Nephron (organoid): ENCODE measurements at regions not wholly inside any gene's neighbourhood (a gene's known extent, or its start where the extent isn't known, plus 50 kb on each side); places are given as distances from the start of the nearest gene placed in this dataset.
"Not testable (repeated sequence)": the region's sequence is repeated elsewhere in the genome, so short reads cannot be mapped to it uniquely, and the experiment has no call there.

Experiments
- H3K27ac Mint-ChIP-seq, 3 experiments: 2 replicates each; pipeline ENCODE4 v1.8.0; 2020; ENCODE audit warnings: mixed read lengths in 3 of 3, mild to moderate bottlenecking in 2 of 3, moderate library complexity in 1 of 3
- H3K27me3 Mint-ChIP-seq: 2 replicates; pipeline ENCODE4 v1.8.0; 2021; ENCODE audit warnings: low read depth, mild to moderate bottlenecking, moderate library complexity, mixed read lengths
- H3K36me3 Mint-ChIP-seq: 2 replicates; pipeline ENCODE4 v1.8.0; 2020; ENCODE audit warnings: low read depth, mixed read lengths
- H3K4me1 Mint-ChIP-seq: 2 replicates; pipeline ENCODE4 v1.8.0; 2020; ENCODE audit warnings: mixed read lengths
- H3K4me3 Mint-ChIP-seq, 3 experiments: 2 replicates each; pipeline ENCODE4 v1.8.0; 2020; ENCODE audit warnings: mild to moderate bottlenecking in 3 of 3, mixed read lengths in 3 of 3, moderate library complexity in 2 of 3
- H3K9me3 Mint-ChIP-seq: 2 replicates; pipeline ENCODE4 v1.8.0; 2020; ENCODE audit warnings: mixed read lengths
- TF ChIP-seq, protein P1 (sequence below), 3 experiments: fragments of 200-600 bp; sonication (generic); IDR thresholded peaks; one replicate each; pipeline ENCODE4 v1.5.0; 2021; ENCODE audit warnings: antibody characterized with exemption in 3 of 3; ENCODE audit not compliant: unreplicated experiment in 3 of 3

DNA sequence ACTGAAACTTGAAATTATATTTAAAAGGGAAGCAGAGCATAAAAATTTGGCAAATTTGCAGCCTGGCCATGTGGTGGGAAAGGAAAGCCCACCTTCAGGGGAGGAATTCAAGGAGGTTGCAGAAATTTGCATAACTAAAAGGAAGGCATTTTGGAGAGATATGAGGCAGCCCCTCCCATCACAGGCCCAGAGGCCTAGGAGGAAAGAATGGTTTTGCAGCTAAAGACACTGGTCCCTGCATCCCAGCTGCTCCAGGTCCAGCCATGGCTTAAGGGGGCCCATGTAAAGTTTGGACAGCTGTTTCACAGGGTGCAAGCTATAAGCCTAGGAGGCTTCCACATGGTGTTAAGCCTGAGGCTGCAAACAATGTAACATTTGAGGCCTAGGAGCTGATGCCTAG, 212.5 kb downstream of the NNT start:
- Mint-ChIP-seq H3K27ac (no peak overlapping the region), H3K4me1 (no peaks in the 10 kb centered on the region), H3K36me3 (peaks cover 4% of the 10 kb centered on the region), H3K9me3 (peaks cover 32% of the 10 kb centered on the region), H3K27me3 (no peaks in the 10 kb centered on the region), H3K4me3 (no peak overlapping the region)
- TF ChIP-seq, protein P1, sequence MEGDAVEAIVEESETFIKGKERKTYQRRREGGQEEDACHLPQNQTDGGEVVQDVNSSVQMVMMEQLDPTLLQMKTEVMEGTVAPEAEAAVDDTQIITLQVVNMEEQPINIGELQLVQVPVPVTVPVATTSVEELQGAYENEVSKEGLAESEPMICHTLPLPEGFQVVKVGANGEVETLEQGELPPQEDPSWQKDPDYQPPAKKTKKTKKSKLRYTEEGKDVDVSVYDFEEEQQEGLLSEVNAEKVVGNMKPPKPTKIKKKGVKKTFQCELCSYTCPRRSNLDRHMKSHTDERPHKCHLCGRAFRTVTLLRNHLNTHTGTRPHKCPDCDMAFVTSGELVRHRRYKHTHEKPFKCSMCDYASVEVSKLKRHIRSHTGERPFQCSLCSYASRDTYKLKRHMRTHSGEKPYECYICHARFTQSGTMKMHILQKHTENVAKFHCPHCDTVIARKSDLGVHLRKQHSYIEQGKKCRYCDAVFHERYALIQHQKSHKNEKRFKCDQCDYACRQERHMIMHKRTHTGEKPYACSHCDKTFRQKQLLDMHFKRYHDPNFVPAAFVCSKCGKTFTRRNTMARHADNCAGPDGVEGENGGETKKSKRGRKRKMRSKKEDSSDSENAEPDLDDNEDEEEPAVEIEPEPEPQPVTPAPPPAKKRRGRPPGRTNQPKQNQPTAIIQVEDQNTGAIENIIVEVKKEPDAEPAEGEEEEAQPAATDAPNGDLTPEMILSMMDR (IDR thresholded peaks at IDR 0.05; ENCODE audit: unreplicated experiment in 3 of 3): no peak

DNA sequence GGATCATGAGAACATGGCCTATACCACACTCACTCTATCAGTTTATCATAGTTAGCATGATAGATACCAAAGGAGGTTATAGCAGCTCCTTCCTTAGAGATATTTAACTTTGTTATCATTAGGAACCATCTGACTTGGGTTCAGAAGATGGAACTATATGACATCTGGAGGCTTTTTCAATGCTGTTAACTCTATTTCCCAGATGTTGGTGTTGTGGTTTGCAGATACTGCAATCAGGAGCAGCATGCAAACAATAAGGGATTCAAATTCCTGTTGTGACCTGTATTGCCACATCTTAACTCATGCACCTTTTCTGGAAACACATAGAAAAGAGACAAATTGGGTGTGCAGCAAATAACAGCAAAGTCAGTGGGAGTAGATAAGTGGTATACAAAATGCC, 201.7 kb downstream of the NNT start:
- H3K9me3 Mint-ChIP-seq: peaks cover 6% of the 10 kb centered on the region
- H3K36me3 Mint-ChIP-seq: no peaks in the 10 kb centered on the region
- H3K27me3 Mint-ChIP-seq: no peaks in the 10 kb centered on the region
- TF ChIP-seq, protein P1 (IDR thresholded peaks at IDR 0.05; ENCODE audit: unreplicated experiment in 3 of 3): no peak
- no peaks in the 10 kb centered on the region for H3K4me1 Mint-ChIP-seq
- no peak overlapping the region for H3K4me3 Mint-ChIP-seq
- H3K27ac Mint-ChIP-seq: no peak overlapping the region

- Mint-ChIP-seq H3K27me3 (no peaks in the 10 kb centered on the region), H3K4me3 (no peak overlapping the region), H3K36me3 (no peaks in the 10 kb centered on the region), H3K4me1 (no peaks in the 10 kb centered on the region), H3K9me3 (peaks cover 4% of the 10 kb centered on the region), H3K27ac (no peak overlapping the region)
- TF ChIP-seq, protein P1 (IDR thresholded peaks at IDR 0.05; ENCODE audit: unreplicated experiment in 3 of 3): no peak
These were observed 201.1 kb downstream of the NNT start for GRCh38 chr5:43804041-43804440.

DNA sequence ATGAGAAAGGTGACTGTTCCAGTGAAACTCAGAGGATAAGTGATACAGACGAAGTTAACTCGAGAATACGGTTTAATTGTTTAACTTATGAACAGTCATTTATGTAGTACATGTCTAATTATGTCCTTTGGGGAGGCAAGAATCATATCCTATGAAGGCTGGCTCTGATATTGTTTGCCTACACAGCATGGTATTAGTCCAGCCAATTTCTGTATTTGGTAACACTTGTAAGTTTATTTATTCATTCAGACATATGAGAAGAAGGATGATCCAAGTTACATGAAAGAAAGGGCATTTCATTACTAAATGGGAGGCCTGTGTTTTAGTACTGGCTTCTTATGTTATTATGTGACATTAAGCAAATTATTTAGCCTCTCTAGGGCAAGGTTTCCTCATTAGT, 199.7 kb downstream of the NNT start:
- no peak overlapping the region for H3K4me3 Mint-ChIP-seq
- no peaks in the 10 kb centered on the region for H3K4me1 Mint-ChIP-seq
- no peaks in the 10 kb centered on the region for H3K36me3 Mint-ChIP-seq
- H3K27ac Mint-ChIP-seq: no peak overlapping the region
- H3K27me3 Mint-ChIP-seq: no peaks in the 10 kb centered on the region
- TF ChIP-seq, protein P1 (IDR thresholded peaks at IDR 0.05; ENCODE audit: unreplicated experiment in 3 of 3): no peak
- no peaks in the 10 kb centered on the region for H3K9me3 Mint-ChIP-seq

GRCh38 chr5:43802119-43802518, 199.1 kb downstream of the NNT start:
- TF ChIP-seq, protein P1 (IDR thresholded peaks at IDR 0.05; ENCODE audit: unreplicated experiment in 3 of 3): no peak
- Mint-ChIP-seq H3K36me3 (no peaks in the 10 kb centered on the region), H3K27me3 (no peaks in the 10 kb centered on the region), H3K9me3 (no peaks in the 10 kb centered on the region), H3K27ac (no peak overlapping the region), H3K4me1 (no peaks in the 10 kb centered on the region), H3K4me3 (no peak overlapping the region)

DNA sequence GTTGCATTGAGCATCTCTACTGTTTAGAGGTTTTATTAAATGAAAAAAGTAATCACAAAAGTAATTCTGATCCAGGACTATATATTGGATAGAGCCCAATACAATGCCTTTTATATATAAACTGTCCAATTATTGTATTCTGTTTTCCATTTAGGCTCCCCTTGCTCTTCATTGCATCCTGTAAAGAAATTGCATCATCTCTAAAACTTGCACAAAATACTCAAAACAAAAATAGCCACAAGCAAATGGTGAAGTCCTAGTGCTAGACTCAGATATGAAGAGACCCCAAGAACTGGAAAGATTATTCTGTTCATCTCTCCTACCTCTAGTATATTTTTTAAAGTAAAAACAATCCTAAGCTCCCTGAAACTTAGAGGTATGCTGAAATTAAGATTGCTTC, 195.8 kb downstream of the NNT start:
- TF ChIP-seq, protein P1 (IDR thresholded peaks at IDR 0.05; ENCODE audit: unreplicated experiment in 3 of 3): no peak
- Mint-ChIP-seq H3K27ac (no peak overlapping the region), H3K4me1 (no peaks in the 10 kb centered on the region), H3K36me3 (no peaks in the 10 kb centered on the region), H3K27me3 (no peaks in the 10 kb centered on the region), H3K9me3 (peaks cover 6% of the 10 kb centered on the region), H3K4me3 (no peak overlapping the region)

DNA sequence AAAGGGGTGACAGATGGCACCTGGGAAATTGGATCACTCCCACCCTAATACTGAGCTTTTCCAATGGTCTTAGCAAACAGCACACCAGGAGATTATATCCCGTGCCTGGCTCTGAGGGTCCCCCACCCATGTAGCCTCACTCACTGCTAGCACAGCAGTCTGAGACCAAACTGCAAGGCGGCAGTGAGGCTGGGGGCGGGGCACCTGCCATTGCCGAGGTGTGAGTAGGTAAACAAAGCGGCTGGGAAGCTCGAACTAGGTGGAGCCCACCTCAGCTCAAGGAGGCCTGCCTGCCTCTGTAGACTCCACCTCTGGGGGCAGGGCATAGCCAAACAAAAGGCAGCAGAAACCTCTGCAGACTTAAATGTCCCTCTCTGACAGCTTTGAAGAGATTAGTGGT, 188.9 kb downstream of the NNT start:
- not testable (repeated sequence) for H3K27me3 Mint-ChIP-seq, H3K36me3 Mint-ChIP-seq

More for the DNA sequence above, 188.9 kb downstream of the NNT start:
- H3K9me3 Mint-ChIP-seq: peaks cover 18% of the 10 kb centered on the region
- H3K4me3 Mint-ChIP-seq, H3K27ac Mint-ChIP-seq, H3K4me1 Mint-ChIP-seq: not testable (repeated sequence)
